Ovary (tissue), 7 donors: ENCODE measurements at regions not wholly inside any gene's neighbourhood (a gene's known extent, or its start where the extent isn't known, plus 50 kb on each side); places are given as distances from the start of the nearest gene placed in this dataset.

ENCODE experiments used
- DNase-seq, 5 donors: peaks; one replicate each; pipeline ENCODE4 v3.0.0-alpha.2; 2019 to 2020
- H3K27ac ChIP-seq, 2 donors: fragments of 200-600 bp; one replicate each; pipeline versions ENCODE4 v1.5.1 to v1.8.0; 2019 to 2022
- H3K27me3 ChIP-seq: fragments of 200-600 bp; one replicate; pipeline ENCODE4 v1.8.0; 2022
- H3K36me3 ChIP-seq: fragments of 200-600 bp; sonication (generic); one replicate; pipeline ENCODE4 v1.5.1; 2019
- H3K4me1 ChIP-seq: one replicate; pipeline ENCODE4 v1.8.1; 2013; ENCODE audit warnings: mild to moderate bottlenecking, moderate library complexity; ENCODE audit not compliant: insufficient read depth
- H3K4me3 ChIP-seq: fragments of 200-600 bp; sonication (generic); one replicate; pipeline ENCODE4 v1.5.1; 2017
- H3K9me3 ChIP-seq, 2 donors: fragments of 200-600 bp in 1 of 2; sonication (generic) in 1 of 2; one replicate each; pipeline versions ENCODE4 v1.5.1 to v1.8.1; 2013 to 2019; ENCODE audit warnings: mild to moderate bottlenecking in 1 of 2, moderate library complexity in 1 of 2
- CTCF ChIP-seq, 3 donors: fragments of 450-650 bp in 2 of 3; fragments of 200-600 bp in 1 of 3; IDR thresholded peaks; one replicate each; pipeline versions ENCODE4 v1.5.1 to v1.8.0; 2016 to 2022; ENCODE audit warnings: antibody characterized with exemption in 3 of 3, mild to moderate bottlenecking in 1 of 3
- EP300 ChIP-seq: sonication (generic); formaldehyde crosslinking; IDR thresholded peaks from one replicate; pipeline ENCODE4 v1.6.1; 2017; ENCODE audit warnings: antibody characterized with exemption
- POLR2A ChIP-seq: fragments of 450-650 bp; IDR thresholded peaks from one replicate; pipeline ENCODE4 v1.6.1; 2017; ENCODE audit warnings: antibody characterized with exemption, mild to moderate bottlenecking, moderate library complexity
- WGBS, 3 donors: extraction: QIAGEN DNeasy Blood & Tissue Kit in 1 of 3; methylation state at CpG; one replicate each; pipeline versions ENCODE4 v1.1.5 to v1.1.7; 2013 to 2017; 5-methylcytosine and 5-hydroxymethylcytosine counted together
- intact Hi-C, 4 donors: fragments of 100-400 bp; cut with DNase I; formaldehyde crosslinking; loops; one replicate each; pipeline versions ENCODE4 v1.11.0 to v1.15.1; 2022 to 2023
- donor health status: DM: no; HTN: no; CAD: no; lungs with moderate emphysema.
- donor health status: DM: no; HTN: no; CAD: no.
- donor health status: Bipolar disorder and iron deficiency.
- donor health status: DM: no; HTN: no; CAD: no.
- donor health status: DM: yes; HTN: yes; CAD: no.

GRCh38 chr15:95175914-95176658 is 944.7 kb downstream of the MCTP2 start:
- TF ChIP-seq CTCF (IDR thresholded peaks at IDR 0.05) (no peak), EP300 (no peak), POLR2A (no peak)
- DNase-seq: no peak
- no peaks in the 10 kb centered on the region for H3K4me1 ChIP-seq
- intact Hi-C loops: no loop called here
- no peak overlapping the region for H3K27ac ChIP-seq
- H3K27me3 ChIP-seq: no peaks in the 10 kb centered on the region
- H3K4me3 ChIP-seq: no peak overlapping the region
- no peaks in the 10 kb centered on the region for H3K9me3 ChIP-seq
- WGBS, 3 donors: 68 to 78% (median 76%) methylated on average over 3 of the region's 3 CpGs
- H3K36me3 ChIP-seq: no peaks in the 10 kb centered on the region

GRCh38 chr15:95176794-95177577 is 945.6 kb downstream of the MCTP2 start:
- intact Hi-C loops: no loop called here
- no peak for DNase-seq
- peaks cover 0 to 2% of the 10 kb centered on the region in 2 donors for H3K9me3 ChIP-seq
- no peaks in the 10 kb centered on the region for H3K4me1 ChIP-seq
- no peaks in the 10 kb centered on the region for H3K36me3 ChIP-seq
- no peak overlapping the region for H3K4me3 ChIP-seq
- TF ChIP-seq EP300: no peak
- no peak for TF ChIP-seq CTCF (IDR thresholded peaks at IDR 0.05)
- 71 to 83% (median 81%) methylated on average over 6 of the region's 6 CpGs for WGBS, 3 donors
- H3K27ac ChIP-seq: no peak overlapping the region
- no peaks in the 10 kb centered on the region for H3K27me3 ChIP-seq

GRCh38 chr15:95180530-95180929 is 949.2 kb downstream of the MCTP2 start:
- intact Hi-C loops: loop anchor here in 1 of 4 donors (5.0 kb wide), 1 partner anchor 67 kb away; no protein-coding TSS in a partner anchor
- H3K4me3 ChIP-seq: no peak overlapping the region

GRCh38 chr15:95182091-95182490 is 950.7 kb downstream of the MCTP2 start:
- intact Hi-C loops: loop anchor here in 1 of 4 donors (5.0 kb wide), 1 partner anchor 65 kb away; no protein-coding TSS in a partner anchor
- Histone ChIP-seq H3K9me3 (peaks cover 0 to 2% of the 10 kb centered on the region in 2 donors), H3K27ac (no peak overlapping the region), H3K27me3 (no peaks in the 10 kb centered on the region), H3K4me3 (no peak overlapping the region), H3K4me1 (no peaks in the 10 kb centered on the region), H3K36me3 (no peaks in the 10 kb centered on the region)
- TF ChIP-seq POLR2A (no peak), EP300 (no peak), CTCF (IDR thresholded peaks at IDR 0.05) (no peak)
- WGBS, 3 donors: 84 to 98% (median 95%) methylated on average over 1 of the region's 1 CpG
- DNase-seq: no peak

More at GRCh38 chr15:95180530-95180929, 949.2 kb downstream of the MCTP2 start:
- no peak for DNase-seq
- H3K4me1 ChIP-seq: no peaks in the 10 kb centered on the region
- H3K27me3 ChIP-seq: no peaks in the 10 kb centered on the region
- no peaks in the 10 kb centered on the region for H3K36me3 ChIP-seq
- no peak for TF ChIP-seq POLR2A
- no peak for TF ChIP-seq CTCF (IDR thresholded peaks at IDR 0.05)
- no peak for TF ChIP-seq EP300
- no peak overlapping the region for H3K27ac ChIP-seq
- peaks cover 0 to 2% of the 10 kb centered on the region in 2 donors for H3K9me3 ChIP-seq
